ENCODE measurements at regions not wholly inside any gene's neighbourhood (a gene's known extent, or its start where the extent isn't known, plus 50 kb on each side); places are given as distances from the start of the nearest gene placed in this dataset.

DNA sequence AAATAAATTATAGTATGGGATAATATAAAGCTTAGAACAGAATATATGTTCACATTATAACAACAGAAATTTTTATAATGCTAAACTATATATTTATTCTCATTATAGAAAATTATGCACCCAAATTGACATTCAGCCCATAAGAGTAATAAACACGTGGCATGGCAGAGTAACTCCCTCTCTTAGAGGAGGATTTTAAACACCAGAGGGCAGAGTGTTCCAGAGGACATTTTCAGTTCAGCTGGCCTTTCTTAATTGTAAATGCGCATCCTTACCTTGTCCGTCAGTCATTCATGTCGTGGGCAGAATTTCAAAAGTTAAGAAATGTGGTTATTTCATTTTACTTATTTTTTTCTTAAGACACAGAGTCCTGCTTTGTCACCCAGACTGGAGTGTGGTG is 147.1 kb downstream of the TANC2 start:
- TF ChIP-seq L3MBTL2 (conservative IDR thresholded peaks at IDR 0.05) (no peak), FOXK2 (IDR thresholded peaks at IDR 0.05) (no peak), ELF4 (IDR thresholded peaks at IDR 0.05) (no peak), SP1 (IDR thresholded peaks at IDR 0.05) (no peak), ARNT (IDR thresholded peaks at IDR 0.05) (no peak), SUZ12 (IDR thresholded peaks at IDR 0.05) (no peak)

All from HEK293T (cell line).